Ascending aorta (tissue), 2 donors: ENCODE measurements at regions not wholly inside any gene's neighbourhood (a gene's known extent, or its start where the extent isn't known, plus 50 kb on each side); places are given as distances from the start of the nearest gene placed in this dataset.

ENCODE experiments used
- DNase-seq, 2 donors: peaks; one replicate each; pipeline ENCODE4 v3.0.0-alpha.2; 2019; ENCODE audit warnings: low spot score in 2 of 2
- H3K27ac ChIP-seq, 2 donors: fragments of 200-600 bp; sonication (generic); one replicate each; pipeline ENCODE4 v1.5.1; 2016 to 2017; ENCODE audit warnings: mild to moderate bottlenecking in 1 of 2
- H3K27me3 ChIP-seq: fragments of 200-600 bp; sonication (generic); one replicate; pipeline ENCODE4 v1.5.1; 2017
- H3K36me3 ChIP-seq, 2 donors: fragments of 200-600 bp; sonication (generic); one replicate each; pipeline ENCODE4 v1.5.1; 2016
- H3K4me1 ChIP-seq, 2 donors: fragments of 200-600 bp; sonication (generic); one replicate each; pipeline ENCODE4 v1.5.1; 2016 to 2017; ENCODE audit warnings: mild to moderate bottlenecking in 1 of 2
- H3K4me3 ChIP-seq, 2 donors: fragments of 200-600 bp; sonication (generic); one replicate each; pipeline ENCODE4 v1.5.1; 2016 to 2017; ENCODE audit warnings: mild to moderate bottlenecking in 1 of 2
- H3K9me3 ChIP-seq, 2 donors: fragments of 200-600 bp; sonication (generic); one replicate each; pipeline ENCODE4 v1.5.1; 2016
- intact Hi-C: fragments of 100-400 bp; cut with DNase I; formaldehyde crosslinking; loops from one replicate; pipeline ENCODE4 v1.15.1; 2023
- TF ChIP-seq, protein P1 (sequence below), 3 experiments: fragments of 200-600 bp in 2 of 3; fragments of 450-650 bp in 1 of 3; sonication (generic) in 2 of 3; IDR thresholded peaks; one replicate each; pipeline ENCODE4 v1.5.1; 2016 to 2019; ENCODE audit warnings: antibody characterized with exemption in 3 of 3, mild to moderate bottlenecking in 1 of 3, moderate library complexity in 1 of 3

DNA sequence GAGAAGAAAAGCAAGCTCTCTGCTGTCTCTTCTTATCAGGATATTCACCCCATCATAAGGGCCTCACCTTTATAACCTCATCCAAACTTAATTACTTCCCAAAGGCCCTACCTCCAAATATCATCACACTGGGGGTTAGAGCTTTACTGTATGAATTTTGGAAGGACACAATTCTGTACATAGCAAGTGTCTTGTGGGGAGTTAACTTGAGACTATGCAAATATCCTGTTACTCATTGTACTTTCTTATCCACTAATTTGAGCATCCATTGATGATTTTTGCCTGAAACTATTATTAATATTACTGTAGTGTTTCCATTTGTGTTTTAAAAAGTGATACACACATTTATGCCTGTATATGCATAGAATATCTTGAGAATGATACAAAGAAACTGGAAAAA, 129.1 kb upstream of the IVNS1ABP start:
- no peak for DNase-seq
- Histone ChIP-seq H3K4me1 (peaks cover 0 to 4% of the 10 kb centered on the region in 2 donors), H3K36me3 (no peaks in the 10 kb centered on the region), H3K27ac (no peak overlapping the region), H3K4me3 (no peak overlapping the region), H3K9me3 (no peaks in the 10 kb centered on the region), H3K27me3 (no peaks in the 10 kb centered on the region)
- TF ChIP-seq, protein P1, sequence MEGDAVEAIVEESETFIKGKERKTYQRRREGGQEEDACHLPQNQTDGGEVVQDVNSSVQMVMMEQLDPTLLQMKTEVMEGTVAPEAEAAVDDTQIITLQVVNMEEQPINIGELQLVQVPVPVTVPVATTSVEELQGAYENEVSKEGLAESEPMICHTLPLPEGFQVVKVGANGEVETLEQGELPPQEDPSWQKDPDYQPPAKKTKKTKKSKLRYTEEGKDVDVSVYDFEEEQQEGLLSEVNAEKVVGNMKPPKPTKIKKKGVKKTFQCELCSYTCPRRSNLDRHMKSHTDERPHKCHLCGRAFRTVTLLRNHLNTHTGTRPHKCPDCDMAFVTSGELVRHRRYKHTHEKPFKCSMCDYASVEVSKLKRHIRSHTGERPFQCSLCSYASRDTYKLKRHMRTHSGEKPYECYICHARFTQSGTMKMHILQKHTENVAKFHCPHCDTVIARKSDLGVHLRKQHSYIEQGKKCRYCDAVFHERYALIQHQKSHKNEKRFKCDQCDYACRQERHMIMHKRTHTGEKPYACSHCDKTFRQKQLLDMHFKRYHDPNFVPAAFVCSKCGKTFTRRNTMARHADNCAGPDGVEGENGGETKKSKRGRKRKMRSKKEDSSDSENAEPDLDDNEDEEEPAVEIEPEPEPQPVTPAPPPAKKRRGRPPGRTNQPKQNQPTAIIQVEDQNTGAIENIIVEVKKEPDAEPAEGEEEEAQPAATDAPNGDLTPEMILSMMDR (IDR thresholded peaks at IDR 0.05): no peak
- intact Hi-C loops: no loop called here

DNA sequence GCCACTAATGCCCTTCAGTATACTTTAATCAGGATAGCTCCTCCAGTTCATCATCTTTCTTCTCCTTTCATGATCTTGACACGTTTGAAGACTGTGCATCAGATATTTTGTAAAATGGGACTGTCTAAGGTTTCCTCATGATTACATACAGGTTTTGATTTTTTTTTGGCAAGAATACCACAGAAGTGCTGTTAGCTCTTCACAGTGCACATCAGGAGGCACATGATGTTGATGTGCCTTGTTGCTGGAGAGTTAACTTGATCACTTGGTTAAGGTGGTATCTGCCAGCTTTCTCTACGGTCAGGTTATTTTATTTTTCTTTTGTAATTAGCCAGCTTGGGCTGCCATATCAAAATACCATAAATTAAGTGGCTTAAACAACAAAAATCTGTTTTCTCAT, 128.6 kb upstream of the IVNS1ABP start:
- H3K27me3 ChIP-seq: no peaks in the 10 kb centered on the region
- peaks cover 0 to 4% of the 10 kb centered on the region in 2 donors for H3K4me1 ChIP-seq
- no peak overlapping the region for H3K4me3 ChIP-seq
- DNase-seq: no peak
- intact Hi-C loops: no loop called here
- H3K27ac ChIP-seq: no peak overlapping the region
- TF ChIP-seq, protein P1 (IDR thresholded peaks at IDR 0.05): no peak
- no peaks in the 10 kb centered on the region for H3K36me3 ChIP-seq
- H3K9me3 ChIP-seq: no peaks in the 10 kb centered on the region

DNA sequence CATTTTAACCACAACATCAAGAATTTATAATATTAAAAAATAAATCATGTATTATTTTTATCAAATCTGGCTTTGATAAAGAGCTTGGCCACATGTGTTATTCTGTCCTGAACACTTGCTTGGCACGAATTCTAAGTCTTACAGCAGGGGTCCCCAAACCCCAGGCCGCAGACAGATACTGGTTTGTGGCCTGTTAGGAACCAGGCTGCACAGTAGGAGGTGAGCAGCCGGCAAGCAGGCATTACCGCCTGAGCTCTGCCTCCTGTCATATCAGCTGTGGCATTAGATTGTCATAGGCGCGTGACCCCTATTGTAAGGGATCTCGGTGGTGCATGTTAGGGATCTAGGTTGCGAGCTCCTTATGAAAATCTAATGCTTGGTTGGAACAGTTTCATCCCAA, 127.6 kb upstream of the IVNS1ABP start:
- H3K9me3 ChIP-seq: no peaks in the 10 kb centered on the region
- H3K27me3 ChIP-seq: no peaks in the 10 kb centered on the region
- TF ChIP-seq, protein P1 (IDR thresholded peaks at IDR 0.05): no peak
- intact Hi-C loops: no loop called here
- H3K4me3 ChIP-seq: no peak overlapping the region
- no peak for DNase-seq
- peaks cover 0 to 4% of the 10 kb centered on the region in 2 donors for H3K4me1 ChIP-seq
- H3K36me3 ChIP-seq: no peaks in the 10 kb centered on the region
- no peak overlapping the region for H3K27ac ChIP-seq

DNA sequence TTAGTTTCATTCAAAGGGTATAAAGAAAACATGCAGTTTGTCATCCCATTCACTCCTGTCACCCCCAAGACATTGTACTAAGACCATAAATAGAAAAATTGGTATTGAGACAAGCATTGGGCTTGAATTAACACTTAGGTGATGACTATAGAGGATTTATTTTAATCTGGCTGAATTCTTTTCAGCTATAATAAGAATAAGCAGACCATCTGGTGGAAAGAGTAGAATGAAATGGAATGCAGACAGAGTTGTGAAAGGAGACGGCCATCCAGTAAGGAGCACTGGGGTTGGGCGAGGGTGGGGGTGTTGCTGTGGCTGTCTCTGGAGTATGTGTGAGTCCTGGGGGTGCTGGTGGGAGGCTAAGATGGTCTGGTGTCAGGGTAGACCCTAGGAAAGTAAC, 125.0 kb upstream of the IVNS1ABP start:
- intact Hi-C loops: no loop called here
- no peak for DNase-seq
- no peaks in the 10 kb centered on the region for H3K36me3 ChIP-seq
- H3K27ac ChIP-seq: no peak overlapping the region
- no peaks in the 10 kb centered on the region for H3K27me3 ChIP-seq
- peaks cover 0 to 10% of the 10 kb centered on the region in 2 donors for H3K4me1 ChIP-seq
- H3K4me3 ChIP-seq: no peak overlapping the region
- TF ChIP-seq, protein P1 (IDR thresholded peaks at IDR 0.05): no peak
- no peaks in the 10 kb centered on the region for H3K9me3 ChIP-seq

DNA sequence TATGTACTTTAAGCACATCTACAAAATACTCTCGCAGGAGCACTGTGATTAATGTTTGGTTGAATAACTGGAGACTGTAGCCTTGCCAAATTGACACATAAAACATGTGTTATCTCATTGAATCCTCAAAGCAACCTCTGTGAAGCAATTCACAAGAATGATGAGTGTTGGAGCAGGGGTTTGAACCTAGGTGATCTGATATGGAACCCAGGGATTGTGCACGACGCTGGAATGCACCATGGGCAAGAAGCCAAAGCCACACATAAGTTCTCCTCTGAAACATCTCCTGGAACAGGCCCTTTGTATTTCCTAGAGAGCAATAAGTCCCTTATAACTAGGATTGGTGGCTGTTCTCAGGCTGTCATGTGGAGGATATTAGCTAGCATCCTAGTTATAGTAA, 124.6 kb upstream of the IVNS1ABP start:
- Histone ChIP-seq H3K4me3 (no peak overlapping the region), H3K27ac (no peak overlapping the region), H3K36me3 (no peaks in the 10 kb centered on the region), H3K4me1 (peaks cover 0 to 10% of the 10 kb centered on the region in 2 donors), H3K9me3 (no peaks in the 10 kb centered on the region), H3K27me3 (no peaks in the 10 kb centered on the region)
- TF ChIP-seq, protein P1 (IDR thresholded peaks at IDR 0.05): no peak
- intact Hi-C loops: no loop called here
- no peak for DNase-seq

DNA sequence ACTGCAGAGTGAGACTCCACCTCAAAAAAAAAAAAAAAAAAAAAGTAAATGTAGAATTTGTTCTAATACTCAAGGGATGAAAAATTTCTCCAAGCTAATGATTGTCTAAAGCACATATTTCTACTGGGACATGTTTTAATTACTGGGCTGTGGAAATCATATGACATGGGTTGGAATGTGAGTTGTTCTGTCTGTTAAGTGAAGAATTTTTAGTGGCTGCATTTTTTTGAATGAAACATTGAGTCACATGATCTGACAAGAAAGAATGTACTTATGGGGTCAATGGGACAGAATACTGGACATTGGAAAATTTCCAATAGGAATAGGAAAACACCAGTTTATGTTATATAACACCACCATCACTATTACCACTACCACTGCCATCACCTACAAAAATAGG, 123.8 kb upstream of the IVNS1ABP start:
- TF ChIP-seq, protein P1 (IDR thresholded peaks at IDR 0.05): no peak
- H3K27ac ChIP-seq: no peak overlapping the region
- intact Hi-C loops: no loop called here
- no peak overlapping the region for H3K4me3 ChIP-seq
- H3K27me3 ChIP-seq: no peaks in the 10 kb centered on the region
- H3K4me1 ChIP-seq: peaks cover 0 to 10% of the 10 kb centered on the region in 2 donors
- DNase-seq: no peak
- H3K36me3 ChIP-seq: no peaks in the 10 kb centered on the region
- no peaks in the 10 kb centered on the region for H3K9me3 ChIP-seq
